Right atrium auricular region (tissue), 2 donors: ENCODE measurements at regions not wholly inside any gene's neighbourhood (a gene's known extent, or its start where the extent isn't known, plus 50 kb on each side); places are given as distances from the start of the nearest gene placed in this dataset.
"Not testable (repeated sequence)": the region's sequence is repeated elsewhere in the genome, so short reads cannot be mapped to it uniquely, and the experiment has no call there.

Experiments used
- DNase-seq: peaks from one replicate; pipeline ENCODE4 v3.0.0-alpha.2; 2019; ENCODE audit warnings: low spot score
- H3K27ac ChIP-seq, 2 donors: fragments of 200-600 bp; sonication (generic); 1 replicate in 1 of 2; 2 replicates in 1 of 2; pipeline ENCODE4 v1.5.1; 2016 to 2019
- H3K27me3 ChIP-seq, 2 donors: fragments of 200-600 bp; sonication (generic); one replicate each; pipeline versions ENCODE4 v1.5.1 to v1.6.0; 2017 to 2019
- H3K36me3 ChIP-seq: fragments of 200-600 bp; sonication (generic); one replicate; pipeline ENCODE4 v1.5.1; 2016
- H3K4me1 ChIP-seq, 2 donors: fragments of 200-600 bp; sonication (generic); one replicate each; pipeline versions ENCODE4 v1.5.1 to v1.6.0; 2017 to 2019
- H3K4me3 ChIP-seq, 2 donors: fragments of 200-600 bp; sonication (generic); 1 replicate in 1 of 2; 2 replicates in 1 of 2; pipeline ENCODE4 v1.5.1; 2017 to 2019; ENCODE audit warnings: mild to moderate bottlenecking in 1 of 2, moderate library complexity in 1 of 2
- H3K9me3 ChIP-seq, 2 donors: fragments of 200-600 bp; sonication (generic); one replicate each; pipeline ENCODE4 v1.5.1; 2019
- TF ChIP-seq, protein P1 (sequence below), 2 donors: fragments of 200-600 bp; sonication (generic); IDR thresholded peaks; one replicate each; pipeline ENCODE4 v1.5.1; 2019; ENCODE audit warnings: antibody characterized with exemption in 2 of 2

- Histone ChIP-seq H3K27ac (no peak overlapping the region), H3K36me3 (no peaks in the 10 kb centered on the region), H3K4me1 (no peaks in the 10 kb centered on the region), H3K9me3 (peaks cover 0 to 16% of the 10 kb centered on the region in 2 donors), H3K27me3 (no peaks in the 10 kb centered on the region), H3K4me3 (no peak overlapping the region)
- TF ChIP-seq, protein P1, sequence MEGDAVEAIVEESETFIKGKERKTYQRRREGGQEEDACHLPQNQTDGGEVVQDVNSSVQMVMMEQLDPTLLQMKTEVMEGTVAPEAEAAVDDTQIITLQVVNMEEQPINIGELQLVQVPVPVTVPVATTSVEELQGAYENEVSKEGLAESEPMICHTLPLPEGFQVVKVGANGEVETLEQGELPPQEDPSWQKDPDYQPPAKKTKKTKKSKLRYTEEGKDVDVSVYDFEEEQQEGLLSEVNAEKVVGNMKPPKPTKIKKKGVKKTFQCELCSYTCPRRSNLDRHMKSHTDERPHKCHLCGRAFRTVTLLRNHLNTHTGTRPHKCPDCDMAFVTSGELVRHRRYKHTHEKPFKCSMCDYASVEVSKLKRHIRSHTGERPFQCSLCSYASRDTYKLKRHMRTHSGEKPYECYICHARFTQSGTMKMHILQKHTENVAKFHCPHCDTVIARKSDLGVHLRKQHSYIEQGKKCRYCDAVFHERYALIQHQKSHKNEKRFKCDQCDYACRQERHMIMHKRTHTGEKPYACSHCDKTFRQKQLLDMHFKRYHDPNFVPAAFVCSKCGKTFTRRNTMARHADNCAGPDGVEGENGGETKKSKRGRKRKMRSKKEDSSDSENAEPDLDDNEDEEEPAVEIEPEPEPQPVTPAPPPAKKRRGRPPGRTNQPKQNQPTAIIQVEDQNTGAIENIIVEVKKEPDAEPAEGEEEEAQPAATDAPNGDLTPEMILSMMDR (IDR thresholded peaks at IDR 0.05) = no peak
- no peak for DNase-seq
Observed at GRCh38 chr13:59437544-59438301, 726.0 kb downstream of the DIAPH3 start.

- H3K27ac ChIP-seq = no peak overlapping the region
- no peaks in the 10 kb centered on the region for H3K36me3 ChIP-seq
- TF ChIP-seq, protein P1 (IDR thresholded peaks at IDR 0.05) = no peak
- H3K4me1 ChIP-seq = no peaks in the 10 kb centered on the region
- no peak for DNase-seq
- no peaks in the 10 kb centered on the region for H3K27me3 ChIP-seq
- no peak overlapping the region for H3K4me3 ChIP-seq
- no peaks in the 10 kb centered on the region for H3K9me3 ChIP-seq
Observed at GRCh38 chr13:59439776-59440428, 723.8 kb downstream of the DIAPH3 start.

GRCh38 chr13:59441068-59441467, 722.7 kb downstream of the DIAPH3 start:
- not testable (repeated sequence) for H3K9me3 ChIP-seq, H3K27me3 ChIP-seq, H3K4me3 ChIP-seq, H3K4me1 ChIP-seq, DNase-seq, H3K27ac ChIP-seq, H3K36me3 ChIP-seq

DNA sequence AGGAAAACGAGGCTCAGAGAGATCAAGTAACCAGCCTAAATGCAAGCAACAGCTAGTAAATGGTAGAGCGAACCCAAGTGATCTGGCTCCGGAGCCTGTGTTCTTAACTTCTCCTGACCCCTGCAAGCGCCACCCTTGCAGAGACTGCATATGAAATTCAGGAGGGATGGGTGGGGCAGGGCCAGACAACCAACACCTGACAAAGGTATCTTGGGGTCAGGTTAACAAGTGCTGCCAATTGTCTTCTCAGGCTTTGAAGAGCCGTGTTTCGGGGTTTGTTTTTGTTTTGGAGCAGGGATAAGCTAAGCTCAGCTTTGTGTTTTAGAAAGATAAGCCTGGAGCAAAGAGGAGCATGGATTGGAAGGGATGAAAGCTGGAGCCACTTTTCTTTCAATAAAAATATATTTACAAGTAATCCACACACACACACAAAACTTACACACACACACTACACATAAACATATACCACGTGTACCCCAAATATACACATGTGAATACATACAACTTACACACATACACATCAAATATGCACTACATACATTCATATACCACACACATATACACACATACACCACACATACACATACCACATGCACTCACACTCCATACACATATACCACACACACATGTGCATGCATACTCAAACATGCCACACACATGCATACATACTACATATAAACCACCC, 722.0 kb downstream of the DIAPH3 start:
- no peak overlapping the region for H3K4me3 ChIP-seq
- TF ChIP-seq, protein P1 (IDR thresholded peaks at IDR 0.05) = no peak
- no peaks in the 10 kb centered on the region for H3K9me3 ChIP-seq

GRCh38 chr13:59442461-59442860, 721.3 kb downstream of the DIAPH3 start:
- TF ChIP-seq, protein P1 (IDR thresholded peaks at IDR 0.05) = no peak
- DNase-seq = no peak
- Histone ChIP-seq H3K27ac (no peak overlapping the region), H3K27me3 (no peaks in the 10 kb centered on the region), H3K4me1 (no peaks in the 10 kb centered on the region), H3K4me3 (no peak overlapping the region), H3K36me3 (no peaks in the 10 kb centered on the region), H3K9me3 (no peaks in the 10 kb centered on the region)

More for the DNA sequence above, 722.0 kb downstream of the DIAPH3 start:
- Histone ChIP-seq H3K27me3 (no peaks in the 10 kb centered on the region), H3K27ac (no peak overlapping the region), H3K36me3 (no peaks in the 10 kb centered on the region), H3K4me1 (no peaks in the 10 kb centered on the region)
- DNase-seq = no peak

DNA sequence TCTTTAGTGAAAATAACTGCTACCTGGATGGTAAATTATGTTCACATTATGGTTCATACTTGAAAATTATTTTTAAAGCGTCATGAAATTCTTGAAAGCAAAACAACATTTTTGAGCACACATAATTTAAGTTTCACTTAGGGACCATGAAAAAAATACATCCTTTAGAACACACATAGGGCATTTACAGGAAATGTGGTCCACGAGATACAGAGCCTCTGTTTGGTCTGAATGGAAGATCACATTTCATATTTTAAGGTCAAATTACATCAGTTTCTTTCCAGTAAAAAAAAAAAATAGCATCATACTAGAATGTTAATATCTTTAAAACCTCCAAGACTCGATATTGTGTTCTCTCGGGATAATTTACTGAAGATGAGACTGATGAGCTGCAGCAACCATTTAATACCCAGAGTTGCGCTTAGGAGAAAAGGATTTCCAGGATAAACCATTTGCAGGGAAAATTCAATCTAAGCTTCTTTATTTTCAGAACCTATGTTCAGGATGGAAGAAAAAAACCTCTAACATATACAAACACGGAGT, 720.7 kb downstream of the DIAPH3 start:
- Histone ChIP-seq H3K4me3 (no peak overlapping the region), H3K4me1 (no peaks in the 10 kb centered on the region), H3K9me3 (no peaks in the 10 kb centered on the region), H3K36me3 (no peaks in the 10 kb centered on the region), H3K27me3 (no peaks in the 10 kb centered on the region), H3K27ac (no peak overlapping the region)
- no peak for DNase-seq
- TF ChIP-seq, protein P1 (IDR thresholded peaks at IDR 0.05) = no peak
